ENCODE measurements at regions not wholly inside any gene's neighbourhood (a gene's known extent, or its start where the extent isn't known, plus 50 kb on each side); places are given as distances from the start of the nearest gene placed in this dataset.

- TF ChIP-seq RAD21 (IDR thresholded peaks at IDR 0.05; ENCODE audit: low read length) (no peak), CTCF (conservative IDR thresholded peaks at IDR 0.05; ENCODE audit: low read depth, low read length) (no peak), POLR2A (IDR thresholded peaks at IDR 0.05; ENCODE audit: low read depth, low read length) (no peak), MAFK (IDR thresholded peaks at IDR 0.05; ENCODE audit: low read depth, low read length) (no peak), MXI1 (IDR thresholded peaks at IDR 0.05; ENCODE audit: borderline replicate concordance, low read depth, low read length) (no peak), USF2 (IDR thresholded peaks at IDR 0.05; ENCODE audit: low read depth, low read length) (no peak), SMC3 (IDR thresholded peaks at IDR 0.05; ENCODE audit: low read depth, low read length) (no peak), MAZ (IDR thresholded peaks at IDR 0.05; ENCODE audit: borderline replicate concordance, low read depth, low read length) (no peak), ELK1 (IDR thresholded peaks at IDR 0.05; ENCODE audit: borderline replicate concordance, low read depth, low read length) (no peak), NFE2L2 (IDR thresholded peaks at IDR 0.05; ENCODE audit: low read depth, low read length) (no peak), CHD1 (IDR thresholded peaks at IDR 0.05; ENCODE audit: low read depth, low read length) (no peak), RFX5 (IDR thresholded peaks at IDR 0.05; ENCODE audit: low read depth, low read length) (no peak), FOS (IDR thresholded peaks at IDR 0.05; ENCODE audit: low read depth, low read length) (no peak)
Observed at GRCh38 chr3:181797431-181797830, 85.7 kb downstream of the SOX2 start.
